Endothelial cell of umbilical vein (primary cell): ENCODE measurements at regions not wholly inside any gene's neighbourhood (a gene's known extent, or its start where the extent isn't known, plus 50 kb on each side); places are given as distances from the start of the nearest gene placed in this dataset.

Experiments used
- BruUV-seq: library from RNA; stranded (reverse); fragments of 400-500 nt; replicated peaks from 2 replicates; lab custom pipeline; 2021; lab: Mats Ljungman, UMichigan
- CTCF ChIA-PET: fragments of 300-600, 350-600 bp; sonication (Branson Sonifier 250); formaldehyde crosslinking; loops from one replicate; lab custom pipeline; 2021; ENCODE audit warnings: antibody characterized with exemption, inconsistent platforms; lab: Charles Lee
- POLR2A ChIA-PET: fragments of 300-600, 350-600 bp; sonication (Branson Sonifier 250); formaldehyde crosslinking; loops from one replicate; lab custom pipeline; 2021; ENCODE audit warnings: antibody characterized with exemption, inconsistent platforms; lab: Charles Lee
- DNase-seq: peaks from one replicate; pipeline ENCODE4 v3.0.0-alpha.2; 2011; ENCODE audit warnings: low read depth, low spot score
- FAIRE-seq: peaks from 2 replicates; lab custom pipeline; 2011; peaks lifted over from hg19 to GRCh38; lab: Jason Lieb, UNC
- H2AFZ ChIP-seq: 2 replicates; pipeline ENCODE4 v1.6.0; 2012; ENCODE audit warnings: low read depth, low read length, control low read depth, inconsistent platforms
- H3K27ac ChIP-seq: 2 replicates; pipeline ENCODE4 v1.5.1; 2011; ENCODE audit warnings: low read depth, mild to moderate bottlenecking, control low read depth, low read length, moderate library complexity; ENCODE audit not compliant: insufficient read depth
- H3K27me3 ChIP-seq, 2 experiments: 2 replicates each; pipeline versions ENCODE4 v1.6.0 to v1.6.1; 2011; ENCODE audit warnings: low read length in 2 of 2, mixed read lengths in 1 of 2; ENCODE audit not compliant: control insufficient read depth in 2 of 2, insufficient read depth in 2 of 2
- H3K36me3 ChIP-seq, 2 experiments: 2 replicates in 1 of 2; 3 replicates in 1 of 2; pipeline ENCODE4 v1.5.1; 2011; ENCODE audit warnings: low read length in 2 of 2, mild to moderate bottlenecking in 1 of 2, moderate library complexity in 1 of 2; ENCODE audit not compliant: control insufficient read depth in 2 of 2, insufficient read depth in 2 of 2; ENCODE audit errors: extremely low read depth in 1 of 2
- H3K4me1 ChIP-seq: 3 replicates; pipeline ENCODE4 v1.5.1; 2011; ENCODE audit warnings: mild to moderate bottlenecking, low read length; ENCODE audit not compliant: control insufficient read depth, insufficient read depth; ENCODE audit errors: extremely low read depth
- H3K4me2 ChIP-seq: 2 replicates; pipeline ENCODE4 v1.6.1; 2011; ENCODE audit warnings: low read length, control low read depth, mixed read lengths; ENCODE audit not compliant: insufficient read depth
- H3K4me3 ChIP-seq, 3 experiments: fragments of 200-600 bp in 1 of 3; sonication (generic), shearing (Covaris generic) in 1 of 3; replicated peaks in 1 of 3; 2 replicates each; pipeline ENCODE4 v1.5.1; 2011 to 2016; ENCODE audit warnings: control low read depth in 3 of 3, low read length in 3 of 3, mild to moderate bottlenecking in 2 of 3, inconsistent platforms in 1 of 3, low read depth in 1 of 3, moderate library complexity in 1 of 3; ENCODE audit not compliant: insufficient read depth in 1 of 3
- H3K79me2 ChIP-seq: 2 replicates; pipeline ENCODE4 v1.6.0; 2012; ENCODE audit warnings: low read length, inconsistent platforms; ENCODE audit not compliant: control insufficient read depth, insufficient read depth
- H3K9ac ChIP-seq: replicated peaks from 2 replicates; pipeline ENCODE3; 2011; ENCODE audit warnings: low read length, control low read depth; ENCODE audit not compliant: insufficient read depth; ENCODE audit errors: extremely low read depth
- H3K9me1 ChIP-seq: replicated peaks from 3 replicates; pipeline ENCODE4 v1.6.0; 2011; ENCODE audit warnings: mild to moderate bottlenecking, low read length; ENCODE audit not compliant: control insufficient read depth, insufficient read depth; ENCODE audit errors: extremely low read depth
- H3K9me3 ChIP-seq: replicated peaks from 2 replicates; pipeline ENCODE4 v1.5.1; 2012; ENCODE audit warnings: low read length, inconsistent platforms; ENCODE audit not compliant: control insufficient read depth, insufficient read depth
- H4K20me1 ChIP-seq: replicated peaks from 2 replicates; pipeline ENCODE3; 2011; ENCODE audit warnings: mild to moderate bottlenecking, low read length; ENCODE audit not compliant: control insufficient read depth, insufficient read depth; ENCODE audit errors: extremely low read depth
- CTCF ChIP-seq, 2 donors: IDR thresholded peaks; 1 replicate in 1 of 2; 2 replicates in 1 of 2; pipeline ENCODE4 v1.5.1; 2011; ENCODE audit warnings: low read length in 2 of 2, mild to moderate bottlenecking in 2 of 2, moderate library complexity in 2 of 2, control low read depth in 1 of 2, inconsistent platforms in 1 of 2, low read depth in 1 of 2; ENCODE audit not compliant: insufficient read depth in 1 of 2; ENCODE audit errors: extremely low read depth in 1 of 2
- EZH2 ChIP-seq: IDR thresholded peaks from 2 replicates; pipeline ENCODE4 v1.6.1; 2012; ENCODE audit warnings: borderline replicate concordance, low read depth, mild to moderate bottlenecking, moderate library complexity, low read length, inconsistent platforms; ENCODE audit not compliant: severe bottlenecking
- FOS ChIP-seq: IDR thresholded peaks from 2 replicates; pipeline ENCODE4 v1.6.1; 2011; ENCODE audit warnings: mild to moderate bottlenecking, low read length, moderate library complexity, borderline replicate concordance; ENCODE audit not compliant: insufficient read depth
- JUN ChIP-seq: IDR thresholded peaks from 2 replicates; pipeline ENCODE4 v1.6.1; 2011; ENCODE audit warnings: borderline replicate concordance, low read depth; ENCODE audit not compliant: insufficient read length, insufficient read depth
- MAX ChIP-seq: IDR thresholded peaks from 2 replicates; pipeline ENCODE4 v1.6.1; 2011; ENCODE audit not compliant: insufficient read depth, insufficient read length
- MYC ChIP-seq: IDR thresholded peaks from one replicate; pipeline ENCODE4 v1.6.1; 2011; ENCODE audit warnings: mild to moderate bottlenecking, low read depth, low read length
- POLR2A ChIP-seq: IDR thresholded peaks from 2 replicates; pipeline ENCODE4 v1.6.1; 2012; ENCODE audit warnings: low read depth, mild to moderate bottlenecking, control low read depth, low read length
- POLR2AphosphoS5 ChIP-seq: IDR thresholded peaks from 2 replicates; pipeline ENCODE4 v1.6.1; 2012; ENCODE audit warnings: low read depth, mild to moderate bottlenecking, control low read depth, low read length, moderate library complexity; ENCODE audit not compliant: insufficient read depth
- dilution Hi-C: fragments of 300-500 bp; cut with MboI; formaldehyde crosslinking; loops from one replicate; pipeline ENCODE4 v1.15.0; 2019; ENCODE audit warnings: low sequenced_read_pairs; ENCODE audit not compliant: extremely low pct_ligation_motif_present
- intact Hi-C: fragments of 100-400 bp; cut with micrococcal nuclease; formaldehyde crosslinking; loops from one replicate; pipeline ENCODE4 v1.10.0; 2022

GRCh38 chr14:30221546-30221945, 293.9 kb upstream of the PRKD1 start:
- DNase-seq (peak; percentile 57), FAIRE-seq (no peak)
- Histone ChIP-seq H3K4me3 (no peak overlapping the region), H3K27ac (no peak overlapping the region), H3K9ac (no peak overlapping the region), H3K9me1 (no peaks in the 10 kb centered on the region), H3K27me3 (no peaks in the 10 kb centered on the region), H4K20me1 (no peaks in the 10 kb centered on the region), H2AFZ (peak overlapping the region; percentile 38), H3K4me1 (peaks cover 47% of the 10 kb centered on the region), H3K9me3 (no peaks in the 10 kb centered on the region), H3K4me2 (peak overlapping the region; percentile 19), H3K79me2 (no peaks in the 10 kb centered on the region), H3K36me3 (no peaks in the 10 kb centered on the region)
- CTCF ChIA-PET, result interaction anchor here (0.7 to 6.2 kb wide), 4 partner anchors 15 to 1470 kb away, joined by 3 to 74 read pairs (median 4); no protein-coding TSS in a partner anchor
- BruUV-seq, result no TSS peak
- dilution Hi-C loops (no loop called here), intact Hi-C loops (loop anchor here (1.0 to 10.0 kb wide), 3 partner anchors 294 to 625 kb away; partner anchors contain the start of genes PRKD1 and SCFD1)
- TF ChIP-seq EZH2, result no peak
- no peak for TF ChIP-seq POLR2A
- no peak for TF ChIP-seq MAX
- no peak for TF ChIP-seq FOS
- TF ChIP-seq POLR2AphosphoS5, result no peak
- TF ChIP-seq CTCF (IDR thresholded peaks at IDR 0.05; ENCODE audit: extremely low read depth in 1 of 2, insufficient read depth in 1 of 2, low read depth in 1 of 2, low read length in 2 of 2), result no peak
- TF ChIP-seq MYC, result no peak
- no peak for TF ChIP-seq JUN
- POLR2A ChIA-PET, result interaction anchor here (1.6 kb wide), 1 partner anchor 49 kb away, joined by 4 read pairs; no protein-coding TSS in a partner anchor
